HFF-Myc (cell line): ENCODE measurements at regions not wholly inside any gene's neighbourhood (a gene's known extent, or its start where the extent isn't known, plus 50 kb on each side); places are given as distances from the start of the nearest gene placed in this dataset.

Experiments
- DNase-seq: peaks from one replicate; pipeline ENCODE4 v3.0.0-alpha.2; 2011; ENCODE audit warnings: low read depth; ENCODE audit errors: extremely low read depth
- H3K4me3 ChIP-seq: replicated peaks from 2 replicates; pipeline ENCODE4 v1.5.1; 2011; ENCODE audit warnings: low read depth, mild to moderate bottlenecking, control low read depth, low read length
- CTCF ChIP-seq: IDR thresholded peaks from 2 replicates; pipeline ENCODE4 v1.5.1; 2012; ENCODE audit warnings: mild to moderate bottlenecking, low read depth, low read length, control low read depth; ENCODE audit errors: missing control alignments

- DNase-seq, result no peak
Measured at GRCh38 chr12:93978553-93978952, 169.8 kb upstream of the PLXNC1 start.

GRCh38 chr12:93979189-93979588 lies 169.2 kb upstream of the PLXNC1 start:
- no peak overlapping the region for H3K4me3 ChIP-seq
- peak; percentile 47 for TF ChIP-seq CTCF
- DNase-seq, result no peak

More at GRCh38 chr12:93978553-93978952, 169.8 kb upstream of the PLXNC1 start:
- H3K4me3 ChIP-seq, result no peak overlapping the region
- TF ChIP-seq CTCF, result no peak

- no peak for DNase-seq
- no peak for TF ChIP-seq CTCF
Measured at GRCh38 chr12:93980711-93981110, 167.7 kb upstream of the PLXNC1 start.

GRCh38 chr12:93981411-93981810 lies 167.0 kb upstream of the PLXNC1 start:
- no peak for DNase-seq
- no peak for TF ChIP-seq CTCF
- H3K4me3 ChIP-seq, result no peak overlapping the region

More at GRCh38 chr12:93980711-93981110, 167.7 kb upstream of the PLXNC1 start:
- no peak overlapping the region for H3K4me3 ChIP-seq

GRCh38 chr12:93982771-93983315 lies 165.5 kb upstream of the PLXNC1 start:
- DNase-seq, result peak; percentile 50
- H3K4me3 ChIP-seq, result no peak overlapping the region
- TF ChIP-seq CTCF, result no peak

GRCh38 chr12:93984005-93984404 lies 164.4 kb upstream of the PLXNC1 start:
- no peak for TF ChIP-seq CTCF
- DNase-seq, result no peak
- no peak overlapping the region for H3K4me3 ChIP-seq

GRCh38 chr12:93989949-93990348 lies 158.4 kb upstream of the PLXNC1 start:
- no peak for DNase-seq
- TF ChIP-seq CTCF, result no peak
- no peak overlapping the region for H3K4me3 ChIP-seq
